ENCODE measurements at regions not wholly inside any gene's neighbourhood (a gene's known extent, or its start where the extent isn't known, plus 50 kb on each side); places are given as distances from the start of the nearest gene placed in this dataset.
"Not testable (repeated sequence)": the region's sequence is repeated elsewhere in the genome, so short reads cannot be mapped to it uniquely, and the experiment has no call there.

DNA sequence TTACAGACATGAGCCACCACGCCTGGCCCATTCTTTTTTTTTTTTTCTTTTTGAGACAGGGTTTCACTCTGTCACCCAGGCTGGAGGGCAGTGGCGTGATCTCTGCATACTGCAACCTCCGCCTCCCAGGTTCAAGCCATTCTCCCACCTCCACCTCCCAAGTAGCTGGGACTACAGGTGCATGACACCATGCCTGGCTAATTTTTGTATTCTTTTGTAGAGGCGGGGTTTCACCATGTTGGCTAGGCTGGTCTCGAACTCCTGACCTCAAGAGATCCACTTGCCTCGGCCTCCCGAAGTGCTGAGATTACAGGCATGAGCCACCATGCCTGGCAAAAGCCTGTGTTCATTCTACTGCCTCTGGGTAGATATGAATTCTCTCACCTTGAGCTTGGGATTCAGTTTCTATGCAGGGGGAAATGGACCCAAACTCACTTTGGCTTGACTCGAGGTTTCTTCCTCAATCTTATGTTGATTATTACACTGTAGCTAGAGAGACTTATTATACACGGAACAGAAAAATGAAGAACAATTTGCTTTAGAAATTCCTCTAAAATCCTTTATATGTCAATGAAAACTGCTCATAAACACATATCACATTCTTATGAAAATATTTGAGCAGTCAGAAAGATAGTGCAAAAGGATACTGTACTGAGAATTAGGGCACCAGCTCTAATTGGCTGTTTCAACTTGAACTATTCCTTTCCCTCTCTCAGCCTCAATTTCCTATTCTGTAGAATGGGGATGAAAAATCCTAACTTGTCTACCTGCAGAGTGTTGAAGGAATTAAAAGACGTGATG, 252.3 kb downstream of the MYCN start:
- in situ Hi-C loops (cut with HindIII; ENCODE audit: low pct_unique_long_range_greater_than_20kb, low sequenced_read_pairs) = no loop called here
- no peak for DNase-seq (ENCODE audit: low read depth)

DNA sequence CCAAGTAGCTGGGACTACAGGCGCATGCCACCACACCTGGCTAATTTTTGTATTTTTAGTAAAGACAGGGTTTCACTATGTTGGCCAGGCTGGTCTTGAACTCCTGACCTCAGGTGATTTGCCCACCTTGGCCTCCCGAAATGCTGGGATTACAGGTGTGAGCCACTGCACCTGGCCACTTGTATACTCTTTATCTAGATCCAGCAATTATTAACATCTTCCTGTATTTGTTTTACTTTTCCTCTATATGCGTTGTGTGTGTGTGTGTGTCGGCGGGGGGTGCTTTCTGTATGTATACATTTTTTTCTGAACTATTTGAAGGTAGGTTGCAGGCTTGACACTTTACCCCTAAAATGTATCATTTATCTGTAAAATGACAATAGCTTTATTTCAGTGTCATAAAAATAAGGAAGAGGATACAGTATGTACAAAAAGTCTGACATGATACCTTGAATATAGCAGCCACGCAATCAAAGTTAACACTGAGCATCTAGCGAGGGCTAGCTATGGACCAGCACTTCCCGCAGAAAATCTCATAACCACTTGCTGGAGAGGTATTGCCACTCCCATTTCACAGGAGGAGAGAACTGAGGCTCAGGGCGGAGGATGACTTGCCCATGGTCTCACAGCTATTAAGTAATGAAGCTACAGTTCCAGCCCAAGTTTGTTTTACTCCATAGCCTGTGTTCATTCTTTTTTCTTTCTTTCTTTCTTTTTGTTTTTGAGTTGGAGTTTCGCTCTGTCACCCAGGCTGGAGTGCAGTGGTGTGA, 251.3 kb downstream of the MYCN start:
- in situ Hi-C loops (cut with HindIII; ENCODE audit: low pct_unique_long_range_greater_than_20kb, low sequenced_read_pairs) = no loop called here
- DNase-seq (ENCODE audit: low read depth) = no peak

DNA sequence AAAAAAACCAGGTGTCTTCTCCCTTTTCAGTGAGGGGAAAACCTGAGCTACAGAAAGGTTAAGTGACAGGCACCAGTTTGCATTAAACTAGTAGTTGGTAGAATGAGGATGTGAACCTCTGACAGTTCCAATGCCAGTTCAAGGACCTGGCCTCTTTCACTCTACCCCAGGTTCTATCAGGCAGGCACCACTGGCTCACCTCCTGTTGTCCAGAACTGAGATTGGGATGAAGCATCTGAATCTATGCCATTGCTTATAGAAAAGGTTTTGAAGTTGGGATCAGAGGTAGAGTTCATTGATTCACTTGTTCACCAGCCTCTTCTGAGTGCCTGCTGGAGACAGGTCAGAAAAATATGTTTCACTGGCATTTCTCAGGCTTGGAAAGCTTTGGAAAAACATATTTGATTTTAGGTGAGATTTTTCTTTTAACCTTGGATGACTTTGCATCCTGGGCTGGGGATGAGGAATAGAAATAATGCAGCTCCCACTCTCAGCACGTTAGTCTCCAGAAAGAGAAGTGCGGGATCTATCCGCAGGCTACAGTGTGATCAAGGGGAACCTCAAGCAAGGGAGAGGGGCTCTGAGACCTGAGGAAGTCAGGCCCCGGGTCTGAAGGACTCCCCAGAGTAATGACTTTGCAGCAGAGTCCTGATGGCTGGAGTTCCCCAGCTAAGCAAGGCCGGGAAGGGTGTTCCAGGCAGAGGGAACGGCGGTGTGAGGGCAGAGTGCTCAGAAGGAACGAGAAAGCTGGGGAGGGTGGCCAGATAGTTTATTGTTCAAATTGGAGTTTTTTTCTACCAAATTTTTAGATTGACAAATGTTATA, 250.3 kb downstream of the MYCN start:
- in situ Hi-C loops (cut with HindIII; ENCODE audit: low pct_unique_long_range_greater_than_20kb, low sequenced_read_pairs) = no loop called here
- DNase-seq (ENCODE audit: low read depth) = no peak

DNA sequence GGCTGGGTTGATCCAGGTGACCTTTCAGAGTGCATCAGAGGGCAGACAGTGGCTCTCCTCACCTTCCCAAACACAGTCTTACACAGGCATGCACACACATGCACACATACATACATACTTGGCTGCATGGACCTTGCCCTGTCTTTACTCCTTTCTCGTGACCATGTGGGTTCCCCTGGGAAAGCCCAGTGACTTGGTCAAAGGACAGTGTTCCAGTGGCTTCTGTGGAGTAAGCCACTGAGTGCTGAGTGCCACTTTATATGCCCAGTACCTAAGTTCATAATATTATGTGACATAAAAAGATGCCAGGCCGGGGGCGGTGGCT, 249.4 kb downstream of the MYCN start:
- no peak for DNase-seq (ENCODE audit: low read depth)
- in situ Hi-C loops (cut with HindIII; ENCODE audit: low pct_unique_long_range_greater_than_20kb, low sequenced_read_pairs) = no loop called here

DNA sequence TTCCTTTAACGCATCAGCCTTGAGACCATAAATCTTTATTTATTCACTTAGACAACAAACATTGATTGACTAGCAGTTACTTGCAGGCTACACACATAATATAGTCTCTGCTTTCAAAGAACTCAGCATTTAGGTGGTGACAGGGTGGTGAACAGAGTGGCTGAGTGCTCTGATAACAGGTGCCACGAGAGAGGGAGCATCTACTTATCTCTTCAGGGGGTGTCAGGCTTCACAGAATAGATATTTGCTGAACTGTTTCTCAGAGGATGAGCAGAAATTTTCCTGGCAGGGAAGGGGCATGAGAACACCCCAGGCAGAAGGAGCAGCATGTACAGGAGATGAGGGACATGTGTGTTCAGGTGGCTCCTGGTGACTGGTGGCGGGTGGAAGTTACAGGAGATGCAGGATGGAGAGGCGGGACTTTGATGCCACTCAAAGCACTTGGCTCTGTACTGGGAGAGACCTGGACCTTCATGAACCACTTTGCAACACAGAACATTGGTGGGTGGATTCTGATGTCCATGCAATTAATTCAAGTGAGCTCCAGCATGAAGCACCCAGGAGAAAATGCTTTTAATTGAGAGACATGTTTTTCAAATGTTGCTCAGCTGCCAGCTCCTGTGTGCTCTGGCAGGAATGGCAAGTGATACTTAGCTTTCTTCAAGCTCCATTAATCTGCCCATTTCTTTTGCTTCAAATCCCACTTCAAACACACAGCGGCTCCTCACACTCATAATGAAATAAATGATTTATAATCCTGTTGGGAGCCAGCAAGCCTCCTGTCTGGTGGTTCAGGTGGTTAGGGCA, 248.9 kb downstream of the MYCN start:
- in situ Hi-C loops (cut with HindIII; ENCODE audit: low pct_unique_long_range_greater_than_20kb, low sequenced_read_pairs) = no loop called here

DNA sequence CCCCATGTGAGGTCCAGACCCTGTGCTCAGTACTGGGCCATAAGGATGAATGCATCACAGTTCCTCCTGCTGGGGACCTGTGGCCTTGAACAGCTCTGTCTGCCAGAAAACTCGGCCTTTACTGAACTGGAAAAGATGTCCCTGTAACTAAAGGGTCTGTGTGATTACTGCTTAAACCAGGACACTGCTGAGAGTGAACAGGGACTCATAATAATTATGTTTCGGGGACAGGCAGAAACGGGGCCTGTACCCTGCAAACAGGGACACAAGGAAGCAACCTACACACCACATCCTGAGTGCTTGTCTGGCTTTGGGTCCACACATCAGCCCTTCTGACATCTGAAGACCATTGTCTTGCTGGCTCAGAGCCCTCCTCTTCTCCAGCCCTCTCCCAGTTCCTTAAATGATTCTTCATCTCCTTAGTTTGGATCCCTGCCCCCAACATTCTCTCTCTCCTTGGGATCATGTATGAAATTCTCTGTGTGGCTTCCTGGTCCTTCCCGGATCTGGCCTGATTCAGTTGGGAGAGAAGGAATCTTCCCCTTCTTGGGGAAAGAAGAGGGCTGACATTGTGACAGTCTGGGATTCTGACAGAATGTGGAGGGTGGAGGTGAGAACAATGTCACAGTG, 248.0 kb downstream of the MYCN start:
- DNase-seq (ENCODE audit: low read depth) = no peak
- in situ Hi-C loops (cut with HindIII; ENCODE audit: low pct_unique_long_range_greater_than_20kb, low sequenced_read_pairs) = no loop called here

More for the DNA sequence above, 248.9 kb downstream of the MYCN start:
- no peak for DNase-seq (ENCODE audit: low read depth)

DNA sequence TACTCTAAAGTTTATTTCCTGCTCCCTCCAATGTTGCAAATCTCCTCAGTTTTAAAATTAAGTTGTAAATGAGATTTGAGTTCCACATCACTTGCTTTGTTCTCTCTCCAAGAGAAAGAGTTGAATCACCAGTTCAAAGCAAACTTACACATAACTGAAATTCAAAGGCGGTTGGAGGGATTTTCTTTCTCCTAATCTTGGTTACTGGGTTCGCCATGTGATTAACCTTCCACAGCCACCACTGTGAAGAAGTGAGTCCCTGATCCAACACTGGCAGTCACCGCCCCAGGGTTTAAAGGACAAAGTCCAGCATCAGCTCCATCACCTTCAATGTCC, 247.1 kb downstream of the MYCN start:
- in situ Hi-C loops (cut with HindIII; ENCODE audit: low pct_unique_long_range_greater_than_20kb, low sequenced_read_pairs) = no loop called here
- DNase-seq (ENCODE audit: low read depth) = peak; percentile 3

DNA sequence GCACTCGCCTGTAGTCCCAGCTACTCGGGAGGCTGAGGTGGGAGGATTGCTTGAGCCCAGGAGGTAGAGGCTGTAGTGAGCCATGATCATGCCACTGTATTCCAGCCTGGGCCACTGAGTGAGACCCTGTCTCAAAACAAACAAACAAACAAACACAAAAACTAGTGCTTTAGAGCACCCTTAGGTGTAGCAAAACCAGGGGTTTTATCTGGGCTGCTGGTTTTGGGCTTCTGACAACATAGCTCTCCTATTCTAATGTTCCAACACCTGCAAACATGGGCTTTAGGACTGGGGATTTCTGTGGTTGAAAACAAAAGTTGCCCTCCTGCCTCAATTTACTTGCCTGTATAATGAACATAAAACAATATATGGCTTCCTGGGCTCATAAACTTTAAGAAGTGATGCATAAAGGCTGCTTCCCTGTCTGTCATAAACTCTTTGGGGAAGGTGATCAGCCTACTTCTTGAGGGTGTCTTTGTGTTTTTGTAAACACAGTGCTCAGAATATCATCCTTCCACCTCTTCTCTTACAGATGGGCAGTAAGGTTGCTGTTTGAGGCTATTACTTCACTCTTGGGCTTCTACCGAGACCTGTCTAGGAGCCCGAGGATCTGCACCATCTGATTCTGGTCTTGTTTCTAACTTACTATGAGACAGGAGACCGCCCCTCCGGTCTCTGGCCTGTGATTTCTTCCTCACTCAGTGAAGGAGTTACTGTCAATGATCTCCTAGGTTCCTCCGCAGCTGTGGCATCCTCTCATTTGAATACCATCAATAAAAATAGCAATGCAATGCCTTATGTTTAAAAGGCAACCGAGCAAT, 246.5 kb downstream of the MYCN start:
- DNase-seq (ENCODE audit: low read depth) = no peak

DNA sequence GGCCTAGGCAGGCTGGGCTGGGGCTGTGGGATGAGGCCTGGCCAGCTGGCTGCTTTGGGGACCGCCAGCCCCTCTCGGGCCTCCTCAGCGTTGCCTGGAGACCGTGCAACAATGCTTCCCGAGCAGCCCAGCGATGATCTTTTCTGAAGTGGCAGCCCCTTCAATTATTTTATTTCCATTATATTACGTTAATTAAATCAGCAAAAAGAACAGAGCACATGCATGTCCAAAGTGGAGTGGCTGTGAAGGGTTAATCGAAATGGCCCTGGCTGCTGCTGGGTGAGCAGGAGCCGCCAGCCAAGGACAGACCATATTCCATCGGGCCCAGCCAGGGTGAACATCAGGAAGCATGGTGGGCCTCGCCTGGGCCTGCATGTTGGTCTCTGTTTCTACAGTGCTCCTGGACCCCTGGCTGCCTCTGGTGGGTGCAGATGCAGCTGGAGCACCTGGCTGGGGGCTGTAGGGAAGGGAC, 245.5 kb downstream of the MYCN start:
- DNase-seq (ENCODE audit: low read depth) = no peak
- in situ Hi-C loops (cut with HindIII; ENCODE audit: low pct_unique_long_range_greater_than_20kb, low sequenced_read_pairs) = no loop called here

More for the DNA sequence above, 246.5 kb downstream of the MYCN start:
- in situ Hi-C loops (cut with HindIII; ENCODE audit: low pct_unique_long_range_greater_than_20kb, low sequenced_read_pairs) = no loop called here

DNA sequence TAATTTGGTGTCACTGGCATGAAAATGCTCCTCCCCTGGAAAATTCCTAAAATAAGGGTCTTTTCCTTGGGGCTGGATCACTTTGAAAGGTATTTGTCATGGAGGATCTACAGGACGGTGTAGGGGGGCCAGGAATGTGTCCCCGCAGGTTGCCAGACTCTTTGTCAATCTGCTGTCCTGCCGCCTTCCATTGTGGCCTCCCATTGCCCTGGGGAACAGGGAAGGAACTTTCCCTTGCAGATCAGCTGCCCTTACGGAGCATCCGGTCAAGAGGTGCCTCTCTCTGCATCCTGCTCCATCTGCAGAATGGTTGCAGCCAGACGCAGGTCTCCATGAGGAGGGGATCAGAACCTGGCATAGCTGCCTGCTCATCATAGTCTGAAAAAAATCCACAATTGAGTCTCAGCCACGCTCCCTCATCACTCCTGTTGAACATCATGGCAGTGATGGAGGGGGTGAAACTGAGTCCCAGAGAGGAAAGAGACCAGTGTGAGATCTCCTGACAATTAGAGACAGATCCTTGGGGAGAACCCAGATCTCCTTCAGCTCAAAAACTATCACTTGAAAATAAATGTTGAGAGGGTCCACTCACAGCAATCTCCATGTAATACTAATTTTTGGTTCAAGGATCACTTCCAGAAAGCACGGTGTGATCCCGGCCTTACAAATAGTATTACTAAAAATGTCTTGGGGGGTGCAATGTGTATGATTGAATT, 244.8 kb downstream of the MYCN start:
- DNase-seq (ENCODE audit: low read depth) = no peak
- in situ Hi-C loops (cut with HindIII; ENCODE audit: low pct_unique_long_range_greater_than_20kb, low sequenced_read_pairs) = no loop called here

DNA sequence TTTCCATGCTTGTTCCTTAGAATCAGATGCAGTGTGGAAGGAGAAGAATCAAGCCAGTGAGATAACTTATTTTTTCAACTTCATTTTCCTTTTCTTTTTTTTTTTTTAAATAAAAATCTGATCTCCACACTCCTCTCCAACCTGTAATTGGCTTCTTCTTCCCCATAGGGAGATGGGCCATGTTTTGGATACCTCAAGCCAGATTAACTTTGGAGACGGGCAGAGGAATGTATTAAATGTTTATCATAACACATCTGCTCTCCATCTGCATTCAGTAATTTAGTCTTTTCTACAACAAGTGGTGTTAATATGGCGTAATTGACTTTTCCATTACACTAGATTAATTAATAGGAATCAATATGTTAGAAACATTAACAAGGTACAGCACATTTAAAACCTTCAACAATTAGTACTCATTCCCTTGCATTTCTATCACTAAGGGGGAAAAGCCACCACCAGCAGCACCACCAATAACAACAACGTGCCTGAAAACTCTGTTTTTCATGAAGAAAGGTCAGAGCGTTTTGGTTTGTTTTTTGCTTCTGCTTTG, 244.1 kb downstream of the MYCN start:
- in situ Hi-C loops (cut with HindIII; ENCODE audit: low pct_unique_long_range_greater_than_20kb, low sequenced_read_pairs) = no loop called here

DNA sequence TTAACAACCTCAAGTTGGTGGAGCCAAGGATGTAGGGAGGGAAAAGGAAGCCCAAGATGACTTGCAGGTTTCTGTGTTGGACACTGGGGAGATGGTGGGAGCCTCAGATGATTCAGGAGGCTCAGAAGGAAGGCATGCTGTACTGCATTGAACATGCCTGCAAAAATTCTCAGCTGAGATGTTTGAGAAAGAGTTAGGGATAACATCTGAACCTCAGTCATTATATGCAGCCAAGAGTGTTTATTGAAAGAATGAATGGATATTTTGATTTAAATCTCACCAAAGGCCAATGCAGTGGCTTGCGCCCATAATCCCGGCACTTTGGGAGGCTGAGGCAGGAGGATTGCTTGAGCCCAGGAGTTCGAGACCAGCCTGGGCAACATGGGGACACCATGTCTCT, 243.0 kb downstream of the MYCN start:
- in situ Hi-C loops (cut with HindIII; ENCODE audit: low pct_unique_long_range_greater_than_20kb, low sequenced_read_pairs) = no loop called here

More for the DNA sequence above, 244.1 kb downstream of the MYCN start:
- DNase-seq (ENCODE audit: low read depth) = no peak

DNA sequence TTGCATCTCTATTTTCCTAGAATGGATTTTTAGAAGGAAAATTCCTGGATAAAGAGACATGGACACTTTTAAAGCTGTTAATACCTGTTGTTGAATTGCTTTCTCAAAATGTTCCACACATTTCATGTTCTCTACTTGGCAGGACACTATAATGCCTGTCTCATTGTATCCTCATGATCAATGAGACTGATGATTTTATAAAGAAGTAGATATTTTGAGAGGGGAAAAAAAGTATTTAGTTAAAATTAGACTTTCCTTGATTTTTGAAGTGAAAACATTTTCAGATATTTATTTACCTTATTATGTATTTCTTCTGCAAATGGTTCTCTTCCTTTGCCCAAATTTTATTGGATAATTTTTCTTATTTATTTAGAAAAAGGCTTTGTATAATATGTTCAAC, 242.5 kb downstream of the MYCN start:
- no peak for DNase-seq (ENCODE audit: low read depth)
- in situ Hi-C loops (cut with HindIII; ENCODE audit: low pct_unique_long_range_greater_than_20kb, low sequenced_read_pairs) = no loop called here

More for the DNA sequence above, 243.0 kb downstream of the MYCN start:
- no peak for DNase-seq (ENCODE audit: low read depth)

DNA sequence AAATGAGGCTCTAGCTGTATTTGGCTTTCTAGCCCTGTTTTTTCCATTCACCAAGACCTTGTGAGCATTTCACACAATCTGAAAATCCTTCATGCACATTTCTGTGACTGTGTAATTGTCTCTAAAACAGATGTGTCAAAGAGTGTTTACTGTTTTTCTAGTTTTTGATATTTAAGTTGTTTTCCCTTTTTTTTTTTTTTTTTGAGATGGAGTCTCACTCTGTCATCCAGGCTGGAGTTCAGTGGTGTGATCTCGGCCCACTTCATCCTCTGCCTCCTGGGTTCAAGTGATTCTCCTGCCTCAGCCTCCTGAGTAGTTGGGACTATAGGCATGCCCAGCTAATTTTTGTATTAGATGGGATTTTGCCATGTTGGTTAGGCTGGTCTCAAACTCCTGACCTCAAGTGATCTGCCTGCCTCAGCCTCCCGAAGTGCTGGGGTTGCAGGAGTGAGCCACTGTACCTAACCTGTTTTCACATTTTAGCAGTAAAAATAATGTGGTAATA, 242.0 kb downstream of the MYCN start:
- in situ Hi-C loops (cut with HindIII; ENCODE audit: low pct_unique_long_range_greater_than_20kb, low sequenced_read_pairs); DNase-seq (ENCODE audit: low read depth): not testable (repeated sequence)

DNA sequence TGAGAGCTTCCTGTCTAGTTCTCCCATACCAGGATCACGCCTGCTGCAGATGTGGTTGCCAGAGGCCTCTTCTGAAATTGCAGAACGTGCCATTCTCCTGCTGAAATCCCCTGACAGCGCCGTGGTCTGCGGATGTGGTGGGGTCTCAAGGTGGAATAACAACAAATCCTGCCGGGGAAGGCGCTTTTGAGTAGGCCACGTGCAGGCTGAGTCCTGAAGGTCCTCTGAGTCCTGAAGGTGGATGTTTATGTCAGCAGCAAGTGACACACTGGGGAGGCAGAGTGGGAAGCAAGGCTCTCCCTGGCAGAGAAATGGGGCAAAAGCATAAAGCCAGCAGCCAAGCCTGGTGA, 241.4 kb downstream of the MYCN start:
- in situ Hi-C loops (cut with HindIII; ENCODE audit: low pct_unique_long_range_greater_than_20kb, low sequenced_read_pairs) = no loop called here

DNA sequence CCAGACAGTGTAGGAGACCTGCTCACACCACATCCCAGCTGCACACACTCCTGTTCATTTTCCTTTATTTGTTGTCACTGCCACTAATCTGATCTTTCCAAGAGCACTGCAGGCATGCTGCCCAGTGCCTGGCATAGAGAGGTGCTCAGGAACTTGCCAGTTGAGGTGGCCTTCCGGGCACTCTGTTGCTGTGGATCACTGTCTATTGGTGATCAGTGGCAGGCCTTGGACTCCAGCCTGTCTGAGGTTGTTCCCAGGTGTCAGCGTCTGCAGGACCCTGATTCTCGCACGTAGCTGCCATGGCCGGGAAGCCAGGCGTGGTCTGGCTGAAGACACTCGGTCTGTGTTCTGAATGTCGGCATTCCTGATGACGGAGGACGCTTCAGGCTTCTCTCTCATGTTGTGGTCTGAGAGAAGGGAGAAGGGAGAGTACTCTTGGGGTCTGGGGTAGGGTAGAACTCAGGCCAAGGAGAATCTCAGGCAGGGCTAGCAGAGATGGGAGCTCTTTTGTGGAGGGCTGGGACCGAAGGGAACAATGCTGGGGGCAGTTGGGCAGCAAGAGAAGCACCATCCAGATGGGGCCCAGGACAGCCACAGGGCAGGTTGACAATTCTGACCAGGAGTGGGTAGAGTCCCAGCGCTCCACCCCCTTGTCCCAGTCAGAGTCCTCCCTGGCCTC, 240.9 kb downstream of the MYCN start:
- DNase-seq (ENCODE audit: low read depth) = no peak
- in situ Hi-C loops (cut with HindIII; ENCODE audit: low pct_unique_long_range_greater_than_20kb, low sequenced_read_pairs) = no loop called here

More for the DNA sequence above, 241.4 kb downstream of the MYCN start:
- no peak for DNase-seq (ENCODE audit: low read depth)
